CD14-positive monocyte (primary cell): ENCODE measurements at regions not wholly inside any gene's neighbourhood (a gene's known extent, or its start where the extent isn't known, plus 50 kb on each side); places are given as distances from the start of the nearest gene placed in this dataset.

Experiments
- DNase-seq, 3 donors: peaks; one replicate each; pipeline ENCODE4 v3.0.0-alpha.2; 2011 to 2022
- H2AFZ ChIP-seq: 2 replicates; pipeline ENCODE4 v1.6.0; 2012; ENCODE audit warnings: mild to moderate bottlenecking, low read depth, low read length, inconsistent platforms; ENCODE audit not compliant: insufficient read depth, poor library complexity, severe bottlenecking
- H3K27ac ChIP-seq, 2 donors: 1 replicate in 1 of 2; 2 replicates in 1 of 2; pipeline ENCODE4 v1.5.1; 2012 to 2013; ENCODE audit warnings: low read length in 2 of 2, control low read depth in 1 of 2, inconsistent platforms in 1 of 2, low read depth in 1 of 2, mild to moderate bottlenecking in 1 of 2
- H3K27me3 ChIP-seq, 2 donors: one replicate each; pipeline versions ENCODE4 v1.6.0 to v1.6.1; 2011 to 2013; ENCODE audit warnings: low read length in 2 of 2; ENCODE audit not compliant: control insufficient read depth in 2 of 2, insufficient read depth in 2 of 2
- H3K36me3 ChIP-seq, 2 donors: replicated peaks in 1 of 2; 1 replicate in 1 of 2; 2 replicates in 1 of 2; pipeline versions ENCODE4 v1.5.1 to v1.6.1; 2012 to 2013; ENCODE audit warnings: low read length in 2 of 2, control low read depth in 1 of 2, inconsistent platforms in 1 of 2, mild to moderate bottlenecking in 1 of 2; ENCODE audit not compliant: insufficient read depth in 2 of 2, control insufficient read depth in 1 of 2
- H3K4me1 ChIP-seq, 2 donors: 1 replicate in 1 of 2; 2 replicates in 1 of 2; pipeline versions ENCODE4 v1.5.1 to v1.6.1; 2012 to 2013; ENCODE audit warnings: low read length in 2 of 2, control low read depth in 1 of 2, inconsistent platforms in 1 of 2, mild to moderate bottlenecking in 1 of 2, moderate library complexity in 1 of 2; ENCODE audit not compliant: insufficient read depth in 2 of 2, control insufficient read depth in 1 of 2
- H3K4me2 ChIP-seq: replicated peaks from 2 replicates; pipeline ENCODE3; 2012; ENCODE audit warnings: low read length, moderate library complexity, mild to moderate bottlenecking; ENCODE audit not compliant: poor library complexity, severe bottlenecking; ENCODE audit errors: extremely low read depth
- H3K4me3 ChIP-seq, 3 experiments: fragments of 200-600 bp in 1 of 3; sonication (generic) in 1 of 3; replicated peaks in 1 of 3; 1 replicate in 2 of 3; 2 replicates in 1 of 3; pipeline ENCODE4 v1.5.1; 2011 to 2013; ENCODE audit warnings: low read length in 3 of 3, mild to moderate bottlenecking in 3 of 3, control low read depth in 2 of 3, low read depth in 2 of 3, inconsistent platforms in 1 of 3, moderate library complexity in 1 of 3
- H3K79me2 ChIP-seq: 2 replicates; pipeline ENCODE4 v1.6.0; 2012; ENCODE audit warnings: mild to moderate bottlenecking, control low read depth, inconsistent platforms, low read length, moderate library complexity; ENCODE audit not compliant: insufficient read depth
- H3K9ac ChIP-seq: 2 replicates; pipeline ENCODE4 v1.6.0; 2017; ENCODE audit warnings: low read length, mild to moderate bottlenecking; ENCODE audit not compliant: insufficient read depth, poor library complexity, severe bottlenecking
- H3K9me3 ChIP-seq, 2 donors: replicated peaks in 1 of 2; 1 replicate in 1 of 2; 2 replicates in 1 of 2; pipeline versions ENCODE4 v1.5.1 to v1.6.1; 2012 to 2013; ENCODE audit warnings: low read length in 2 of 2, control low read depth in 1 of 2; ENCODE audit not compliant: control insufficient read depth in 1 of 2, insufficient read depth in 1 of 2
- H4K20me1 ChIP-seq: 2 replicates; pipeline ENCODE4 v1.6.0; 2012; ENCODE audit warnings: mild to moderate bottlenecking, low read length, control low read depth, moderate library complexity; ENCODE audit not compliant: insufficient read depth
- H3K27ac Mint-ChIP-seq, 7 donors: one replicate each; pipeline ENCODE4 v1.8.0; 2020; ENCODE audit warnings: mild to moderate bottlenecking in 7 of 7, mixed read lengths in 7 of 7, moderate library complexity in 6 of 7, inconsistent platforms in 2 of 7
- H3K27me3 Mint-ChIP-seq, 3 donors: one replicate each; pipeline ENCODE4 v1.8.0; 2021 to 2022; ENCODE audit warnings: low read depth in 3 of 3, mild to moderate bottlenecking in 3 of 3, mixed read lengths in 3 of 3, moderate library complexity in 3 of 3, inconsistent platforms in 1 of 3
- H3K36me3 Mint-ChIP-seq, 2 donors: one replicate each; pipeline ENCODE4 v1.8.0; 2020; ENCODE audit warnings: mixed read lengths in 2 of 2, inconsistent platforms in 1 of 2, mild to moderate bottlenecking in 1 of 2
- H3K4me1 Mint-ChIP-seq: one replicate; pipeline ENCODE4 v1.8.0; 2020; ENCODE audit warnings: mild to moderate bottlenecking, mixed read lengths
- H3K4me3 Mint-ChIP-seq, 2 donors: one replicate each; pipeline ENCODE4 v1.8.0; 2020; ENCODE audit warnings: mild to moderate bottlenecking in 2 of 2, mixed read lengths in 2 of 2, moderate library complexity in 1 of 2
- H3K9me3 Mint-ChIP-seq, 7 donors: one replicate each; pipeline ENCODE4 v1.8.0; 2020 to 2022; ENCODE audit warnings: mixed read lengths in 7 of 7, mild to moderate bottlenecking in 6 of 7, moderate library complexity in 6 of 7, inconsistent platforms in 2 of 7
- WGBS: methylation state at CpG from one replicate; pipeline ENCODE4 v1.1.5; 2013; ENCODE audit warnings: missing lambda C conversion rate; ENCODE audit not compliant: insufficient coverage; 5-methylcytosine and 5-hydroxymethylcytosine counted together
- intact Hi-C, 2 donors: fragments of 100-400 bp; cut with micrococcal nuclease; formaldehyde crosslinking; loops; one replicate each; pipeline versions ENCODE4 v1.15.0 to v1.15.1; 2023
- TF ChIP-seq, protein P1 (sequence below): fragments of 200-600 bp; IDR thresholded peaks from one replicate; pipeline ENCODE4 v1.8.0; 2022; ENCODE audit warnings: antibody characterized with exemption, mild to moderate bottlenecking

DNA sequence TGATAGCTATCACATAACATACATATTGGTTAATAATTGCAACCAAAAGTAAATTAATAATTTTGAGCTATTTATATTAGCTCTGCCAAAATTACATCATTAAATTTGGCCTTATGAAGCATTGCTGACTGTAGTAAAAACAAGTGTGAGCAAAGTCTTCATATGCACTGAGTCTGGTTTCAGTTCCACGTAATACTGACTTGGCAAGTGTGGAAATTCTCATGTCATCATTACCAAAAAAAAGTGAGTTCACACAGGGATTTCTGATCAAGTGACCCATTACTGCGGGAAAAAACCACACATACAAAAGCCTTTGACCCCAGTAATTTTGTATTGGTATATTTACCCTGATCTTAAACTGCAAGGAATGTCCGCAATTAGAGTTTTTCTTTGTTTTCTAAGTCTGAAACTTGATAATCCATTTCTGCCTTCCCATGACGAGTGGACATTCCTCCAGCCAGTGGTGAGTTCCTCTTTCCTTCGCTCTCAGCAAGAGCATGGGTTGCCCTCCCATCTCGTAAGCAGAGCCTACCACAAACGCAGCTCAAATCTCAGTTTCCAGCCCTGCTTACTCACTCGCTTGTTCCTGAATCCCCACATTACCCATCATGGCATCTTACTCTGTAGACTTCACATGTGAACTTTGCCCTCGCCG, 220.2 kb upstream of the DMRT1 start:
- Mint-ChIP-seq H3K27ac (peak overlapping the region; percentile 93 to 98 (median 96)), H3K4me3 (peak overlapping the region; percentile 67 to 72), H3K36me3 (no peaks in the 10 kb centered on the region), H3K4me1 (peaks cover 15% of the 10 kb centered on the region), H3K27me3 (peaks cover 0 to 14% (median 3%) of the 10 kb centered on the region in 3 donors), H3K9me3 (peaks cover 0 to 4% (median 0%) of the 10 kb centered on the region in 7 donors)
- no peaks in the 10 kb centered on the region for H3K36me3 ChIP-seq
- DNase-seq = peak; percentile 83 to 96 (median 89)
- no peaks in the 10 kb centered on the region for H3K79me2 ChIP-seq
- intact Hi-C loops = loop anchor here (10.0 kb wide), 1 partner anchor 63 kb away; no protein-coding TSS in a partner anchor
- peak overlapping the region; percentile 59 for H3K4me2 ChIP-seq
- no peaks in the 10 kb centered on the region for H3K9me3 ChIP-seq
- H3K27me3 ChIP-seq = no peaks in the 10 kb centered on the region
- peak overlapping the region; percentile 58 for H3K9ac ChIP-seq
- TF ChIP-seq, protein P1, sequence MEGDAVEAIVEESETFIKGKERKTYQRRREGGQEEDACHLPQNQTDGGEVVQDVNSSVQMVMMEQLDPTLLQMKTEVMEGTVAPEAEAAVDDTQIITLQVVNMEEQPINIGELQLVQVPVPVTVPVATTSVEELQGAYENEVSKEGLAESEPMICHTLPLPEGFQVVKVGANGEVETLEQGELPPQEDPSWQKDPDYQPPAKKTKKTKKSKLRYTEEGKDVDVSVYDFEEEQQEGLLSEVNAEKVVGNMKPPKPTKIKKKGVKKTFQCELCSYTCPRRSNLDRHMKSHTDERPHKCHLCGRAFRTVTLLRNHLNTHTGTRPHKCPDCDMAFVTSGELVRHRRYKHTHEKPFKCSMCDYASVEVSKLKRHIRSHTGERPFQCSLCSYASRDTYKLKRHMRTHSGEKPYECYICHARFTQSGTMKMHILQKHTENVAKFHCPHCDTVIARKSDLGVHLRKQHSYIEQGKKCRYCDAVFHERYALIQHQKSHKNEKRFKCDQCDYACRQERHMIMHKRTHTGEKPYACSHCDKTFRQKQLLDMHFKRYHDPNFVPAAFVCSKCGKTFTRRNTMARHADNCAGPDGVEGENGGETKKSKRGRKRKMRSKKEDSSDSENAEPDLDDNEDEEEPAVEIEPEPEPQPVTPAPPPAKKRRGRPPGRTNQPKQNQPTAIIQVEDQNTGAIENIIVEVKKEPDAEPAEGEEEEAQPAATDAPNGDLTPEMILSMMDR = no peak
- H2AFZ ChIP-seq = peak overlapping the region; percentile 74
- WGBS = 25% methylated on average over 4 of the region's 10 CpGs
- peak overlapping the region; percentile 66 to 90 for H3K27ac ChIP-seq
- no peaks in the 10 kb centered on the region for H4K20me1 ChIP-seq
- peaks cover 13 to 17% of the 10 kb centered on the region in 2 donors for H3K4me1 ChIP-seq
- peak overlapping the region; percentile 9 to 57 (median 45) for H3K4me3 ChIP-seq

DNA sequence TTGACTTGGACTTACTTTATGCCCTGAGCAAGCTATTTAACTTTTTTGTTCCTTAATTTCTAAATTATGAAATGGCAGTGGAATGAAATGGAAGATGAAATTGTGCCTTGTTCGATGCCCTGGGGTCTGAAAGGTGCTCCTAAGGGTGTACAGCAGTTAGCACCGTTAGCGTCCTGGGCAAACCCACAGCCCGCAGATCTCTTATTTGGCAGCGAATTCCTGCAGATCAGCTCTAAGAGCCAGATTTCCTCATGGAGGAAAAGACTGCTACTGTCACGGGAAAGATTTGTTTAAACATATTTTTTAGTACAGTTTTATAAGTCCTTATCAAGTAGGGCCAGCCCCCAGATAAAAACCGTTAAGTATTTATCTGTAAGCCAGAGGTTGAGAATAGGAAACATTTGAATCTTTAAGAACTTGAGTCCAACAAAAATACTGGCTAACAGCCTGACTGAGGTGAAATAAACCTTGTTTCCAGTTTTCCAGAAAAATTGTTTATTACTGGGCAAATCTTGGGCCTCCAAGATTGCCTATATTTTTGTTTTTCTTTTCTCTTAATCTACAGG, 216.5 kb upstream of the DMRT1 start:
- H3K36me3 Mint-ChIP-seq = no peaks in the 10 kb centered on the region
- WGBS = 0% methylated on average over 1 of the region's 7 CpGs
- intact Hi-C loops = loop anchor here (10.0 kb wide), 1 partner anchor 60 kb away; no protein-coding TSS in a partner anchor

More for the DNA sequence above, 216.5 kb upstream of the DMRT1 start:
- Histone ChIP-seq H3K4me2 (no peak overlapping the region), H3K27me3 (no peaks in the 10 kb centered on the region), H2AFZ (no peak overlapping the region), H3K79me2 (no peaks in the 10 kb centered on the region), H3K27ac (no peak overlapping the region), H3K4me1 (peaks cover 13 to 17% of the 10 kb centered on the region in 2 donors), H3K9ac (no peak overlapping the region), H3K4me3 (no peak overlapping the region), H3K9me3 (no peaks in the 10 kb centered on the region), H4K20me1 (no peaks in the 10 kb centered on the region), H3K36me3 (no peaks in the 10 kb centered on the region)
- DNase-seq = no peak
- TF ChIP-seq, protein P1 = no peak
- Mint-ChIP-seq H3K27ac (no peak overlapping the region), H3K4me1 (peaks cover 15% of the 10 kb centered on the region), H3K27me3 (peaks cover 0 to 11% (median 3%) of the 10 kb centered on the region in 3 donors), H3K9me3 (peaks cover 0 to 4% (median 0%) of the 10 kb centered on the region in 7 donors), H3K4me3 (no peak overlapping the region)
